GM18499 (cell line): ENCODE measurements at regions not wholly inside any gene's neighbourhood (a gene's known extent, or its start where the extent isn't known, plus 50 kb on each side); places are given as distances from the start of the nearest gene placed in this dataset.

Source experiments
- ATAC-seq: cut with Tn5 transposase; IDR thresholded peaks from one replicate; pipeline ENCODE4 v1.9.1; 2021; ENCODE audit warnings: moderate number of reproducible peaks; ENCODE audit not compliant: insufficient read depth, unreplicated experiment

DNA sequence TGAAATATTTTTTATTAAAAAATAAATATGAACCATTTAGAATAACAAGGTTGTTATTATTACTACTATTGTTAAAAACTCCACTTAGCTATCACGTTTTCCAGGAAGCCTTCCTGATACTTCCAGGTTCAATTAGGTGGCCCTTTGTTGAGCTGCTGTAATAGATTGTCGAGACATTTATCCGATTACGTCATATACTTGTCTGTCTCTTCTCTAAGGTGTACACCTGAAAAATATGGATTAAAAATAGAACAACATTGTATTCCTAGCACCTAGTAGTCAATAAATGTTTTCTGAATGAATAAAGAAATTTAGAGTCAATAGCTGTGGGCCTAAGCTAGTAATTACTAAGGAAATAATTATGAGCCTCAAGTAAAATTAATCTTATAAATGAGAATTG is 359.6 kb downstream of the RNF144B start:
- no peak for ATAC-seq

DNA sequence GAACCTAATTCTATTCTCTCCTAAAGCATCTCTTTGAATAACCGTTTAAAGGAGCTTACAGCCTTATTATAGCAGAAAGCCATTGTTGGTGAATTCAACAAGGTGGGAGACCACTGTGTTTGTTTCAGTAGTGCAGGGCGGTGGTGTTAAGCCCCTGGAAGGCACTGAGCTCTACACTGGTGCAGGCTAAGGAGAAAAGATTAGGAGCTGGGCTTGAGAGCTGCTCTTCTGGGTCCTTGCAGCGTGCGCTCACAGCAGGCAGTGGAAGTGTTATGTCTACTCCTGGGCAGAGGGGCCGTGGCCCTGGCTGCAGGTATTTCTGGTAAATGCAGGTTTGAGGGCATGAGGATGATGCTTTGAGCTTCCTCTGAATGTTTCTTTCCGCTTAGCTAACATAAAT is 361.2 kb downstream of the RNF144B start:
- no peak for ATAC-seq

DNA sequence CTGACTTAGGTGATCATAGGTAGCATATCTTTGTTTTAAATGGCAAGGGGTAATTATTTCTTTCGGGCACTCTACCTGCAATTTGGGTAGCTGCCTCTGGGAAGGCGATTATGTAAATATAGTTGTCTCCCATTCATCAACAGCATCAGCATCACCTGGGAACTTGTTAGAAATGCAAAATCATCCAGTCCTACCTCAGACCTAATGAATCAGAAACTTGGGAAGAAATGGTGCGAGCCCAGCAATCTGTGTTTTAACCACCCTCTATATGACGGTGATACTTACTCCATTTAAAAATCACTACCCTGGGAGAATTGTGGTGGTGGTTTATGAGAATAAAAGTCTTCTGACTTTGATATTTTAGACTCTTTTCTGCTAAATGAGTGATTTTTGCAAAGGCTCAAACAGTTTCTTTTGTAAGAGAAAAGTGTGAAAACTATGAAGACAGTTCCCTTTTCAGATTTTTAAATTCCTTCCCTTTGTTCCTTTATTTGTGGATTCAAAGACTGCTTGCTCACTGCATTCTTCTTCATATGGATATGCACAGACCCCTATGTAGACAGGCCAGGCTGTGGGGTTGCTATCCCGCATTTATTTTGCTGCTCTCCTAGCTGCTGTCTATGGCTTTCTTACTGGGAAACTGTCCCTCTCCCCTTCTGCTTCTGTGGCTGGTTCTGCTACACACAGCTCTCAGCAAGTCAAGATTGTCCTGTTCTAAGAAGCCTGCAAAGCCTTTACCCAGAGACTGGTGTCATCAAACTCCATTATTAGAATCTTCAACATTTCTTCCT is 365.3 kb downstream of the RNF144B start:
- ATAC-seq, result no peak

DNA sequence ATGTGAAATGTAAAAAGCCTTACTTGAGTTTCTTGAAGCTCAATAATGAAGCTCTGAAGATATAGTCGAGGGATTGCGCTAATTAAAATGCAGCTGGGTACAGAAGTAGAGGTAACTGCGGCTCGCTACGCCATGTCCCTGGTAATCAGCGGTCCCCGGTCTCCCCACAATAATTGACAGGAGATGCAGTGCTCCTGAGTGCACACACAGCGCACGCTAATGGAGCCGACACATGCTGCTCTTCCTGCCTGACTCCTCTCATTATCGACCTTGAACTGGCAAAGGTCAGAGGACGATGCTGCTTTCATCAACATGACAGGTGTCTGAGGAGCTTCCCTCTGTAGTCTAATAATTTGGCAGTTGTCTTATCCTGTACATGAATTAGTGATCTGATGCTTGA is 365.9 kb downstream of the RNF144B start:
- no peak for ATAC-seq

DNA sequence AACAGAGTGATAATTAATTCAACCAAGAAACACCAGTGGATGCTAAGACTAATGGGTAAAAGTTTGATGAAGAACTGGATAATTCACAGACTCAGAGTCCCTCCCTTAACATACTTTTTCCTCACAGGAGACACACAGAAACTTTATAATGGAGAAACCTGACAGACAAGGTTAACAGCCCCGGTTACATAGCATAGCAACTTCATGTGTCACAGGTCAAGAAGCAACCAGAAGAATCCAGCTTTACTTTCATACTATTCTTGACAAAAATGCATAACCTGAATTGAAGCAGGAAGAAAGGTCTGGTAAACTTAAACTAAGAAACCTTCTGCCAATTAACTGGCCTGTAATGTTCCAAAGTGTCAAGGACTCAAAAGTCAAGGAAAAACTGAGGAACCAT is 375.9 kb downstream of the RNF144B start:
- ATAC-seq, result no peak

- no peak for ATAC-seq
Observed at GRCh38 chr6:18784794-18785193, 397.6 kb downstream of the RNF144B start.

GRCh38 chr6:18785810-18786490 is 398.8 kb downstream of the RNF144B start:
- ATAC-seq, result no peak

DNA sequence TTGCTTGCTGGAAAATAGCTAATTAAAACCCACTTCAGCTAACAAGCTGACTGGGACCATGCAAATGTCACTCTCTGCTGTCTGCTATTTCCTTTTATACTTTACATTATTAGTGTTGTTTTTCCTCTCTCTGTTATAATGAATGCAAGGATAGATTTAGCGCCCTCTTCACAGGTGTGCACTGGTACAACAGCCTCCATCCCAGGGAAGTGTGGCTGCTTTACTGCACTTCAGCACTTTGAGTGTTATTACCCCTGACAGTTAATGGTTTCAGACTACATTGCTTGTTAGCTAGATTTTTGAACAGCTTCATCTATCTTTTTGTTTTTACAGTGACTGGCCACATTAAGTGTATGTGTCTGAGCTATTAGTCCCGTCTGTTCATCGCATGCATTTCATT is 405.7 kb downstream of the RNF144B start:
- ATAC-seq, result no peak

GRCh38 chr6:18795726-18796125 is 408.6 kb downstream of the RNF144B start:
- no peak for ATAC-seq

DNA sequence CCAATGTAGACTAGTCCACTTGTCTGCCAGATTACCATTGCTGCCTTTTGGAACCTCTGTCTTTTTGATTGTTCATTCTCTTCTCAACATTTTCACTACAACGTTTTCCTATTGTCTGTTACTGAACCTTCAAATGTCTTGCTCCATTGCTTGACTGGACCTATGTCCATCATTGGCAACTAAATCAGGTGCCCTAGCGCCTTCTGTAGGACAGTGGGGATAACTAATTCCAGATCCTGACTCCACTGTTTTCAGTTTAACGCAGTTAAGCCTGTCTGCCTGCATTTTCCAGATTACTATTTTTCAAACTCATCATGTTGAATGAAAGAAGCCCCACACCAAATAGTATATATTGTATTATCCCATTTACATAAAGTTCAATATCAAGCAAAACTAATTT is 433.6 kb downstream of the RNF144B start:
- no peak for ATAC-seq

DNA sequence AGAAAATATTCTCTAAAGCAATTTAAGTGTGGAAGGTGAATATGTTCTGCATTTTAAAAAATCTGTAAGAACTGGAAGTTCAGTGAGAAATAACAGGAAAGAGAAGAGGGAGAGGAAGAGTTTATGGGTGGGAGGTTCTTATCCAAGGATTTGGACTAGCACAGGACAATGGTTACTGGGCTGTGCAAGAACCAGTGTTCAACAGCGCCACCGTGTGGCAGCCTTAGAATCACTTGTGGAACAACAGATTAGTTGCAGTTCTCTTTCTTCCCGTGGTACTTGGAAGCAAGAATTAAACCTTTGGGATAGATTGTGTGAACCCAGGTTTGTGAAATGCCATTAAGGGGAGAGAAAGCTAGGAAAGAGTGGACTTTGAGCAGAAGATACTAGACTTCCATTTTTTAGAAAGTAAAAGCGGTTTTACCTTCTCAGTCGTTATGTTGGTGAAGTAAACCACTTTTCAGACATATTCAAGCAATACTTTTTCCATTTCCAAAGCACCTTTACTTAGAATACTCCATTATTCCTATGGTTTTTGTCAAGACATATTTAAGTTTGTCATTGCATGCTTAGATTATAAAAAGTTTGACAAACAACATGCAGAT is 436.7 kb downstream of the RNF144B start:
- ATAC-seq, result no peak

GRCh38 chr6:18829272-18829870 is 442.2 kb downstream of the RNF144B start:
- no peak for ATAC-seq

DNA sequence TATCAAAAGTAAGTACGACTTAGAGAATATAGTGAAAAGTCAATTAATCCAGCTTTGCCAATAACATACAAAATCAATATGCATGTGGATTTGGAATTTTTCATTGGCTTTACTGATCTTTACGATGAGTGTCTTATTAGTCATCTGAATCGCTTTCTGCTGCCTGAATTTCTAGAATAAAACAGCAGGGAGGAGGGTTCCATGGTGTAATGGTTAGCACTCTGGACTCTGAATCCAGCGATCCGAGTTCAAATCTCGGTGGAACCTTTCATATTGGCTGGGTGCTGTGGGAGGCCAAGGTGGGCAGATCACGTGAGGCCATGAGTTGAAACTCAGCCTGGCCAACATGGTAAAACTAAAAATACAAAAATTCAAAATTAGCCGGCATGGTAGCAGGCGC is 448.8 kb downstream of the RNF144B start:
- ATAC-seq, result no peak

DNA sequence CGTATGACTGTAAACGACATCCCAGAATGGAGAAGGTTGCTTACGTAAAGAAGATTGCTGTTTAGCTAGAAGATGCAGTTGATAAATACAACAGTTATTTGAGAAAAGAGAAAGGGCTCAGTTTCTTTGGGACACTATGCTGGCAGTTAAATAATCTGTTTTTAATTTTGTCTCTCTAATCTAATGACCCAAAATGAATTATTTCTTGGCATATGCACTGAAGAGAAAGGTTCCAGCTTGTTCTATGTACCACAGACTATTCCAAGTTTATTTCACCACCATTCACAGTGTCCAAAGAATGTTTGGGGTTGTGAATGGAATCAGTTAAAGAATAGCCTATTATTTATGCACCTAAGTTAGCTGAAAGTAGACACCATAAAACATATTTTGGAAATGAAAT is 449.9 kb downstream of the RNF144B start:
- ATAC-seq, result no peak

DNA sequence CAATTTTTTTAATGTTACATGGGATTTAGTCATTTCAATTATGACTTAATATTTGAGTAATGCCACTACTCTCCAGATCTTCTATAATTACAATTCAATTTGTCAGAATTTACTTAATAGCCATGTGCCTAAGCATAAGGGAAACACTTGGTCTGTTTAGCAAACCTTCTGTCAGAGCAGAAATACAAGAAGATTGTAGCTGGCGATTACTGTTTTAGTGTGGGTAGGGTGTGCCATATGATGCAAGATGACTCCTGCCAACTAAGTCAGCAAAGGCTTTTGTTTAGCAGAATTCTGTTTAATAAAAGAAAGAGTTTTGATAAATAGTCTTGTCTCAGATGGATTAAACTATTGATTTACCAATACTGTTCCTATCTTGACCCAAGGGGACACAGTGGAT is 455.4 kb downstream of the RNF144B start:
- ATAC-seq, result no peak

DNA sequence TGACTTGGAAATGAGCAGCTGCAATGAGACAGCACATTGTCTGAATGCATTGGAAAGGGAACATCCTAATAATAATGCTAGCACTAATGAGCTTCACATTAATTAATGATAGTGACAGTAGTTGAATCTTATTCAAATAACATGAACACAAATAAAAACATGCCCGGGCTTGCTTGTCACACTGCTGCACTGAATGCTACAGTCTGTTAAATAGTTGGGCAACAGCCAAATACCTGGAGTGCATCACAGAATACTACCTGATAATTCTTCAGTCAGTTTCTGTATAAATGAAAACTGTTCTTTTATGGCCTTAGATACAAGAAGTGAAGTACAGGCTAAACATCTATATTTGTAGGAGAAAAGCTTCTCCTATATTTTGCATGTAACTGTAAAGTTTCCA is 458.7 kb downstream of the RNF144B start:
- no peak for ATAC-seq

GRCh38 chr6:18846327-18846726 is 459.2 kb downstream of the RNF144B start:
- ATAC-seq, result no peak

- ATAC-seq, result no peak
Observed at GRCh38 chr6:18861204-18861603, 474.1 kb downstream of the RNF144B start.

- ATAC-seq, result no peak
Observed at GRCh38 chr6:18883268-18883667, 496.1 kb downstream of the RNF144B start.

- ATAC-seq, result no peak
Observed at GRCh38 chr6:18883851-18884250, 496.7 kb downstream of the RNF144B start.
